DND-41 (cell line): ENCODE measurements at regions not wholly inside any gene's neighbourhood (a gene's known extent, or its start where the extent isn't known, plus 50 kb on each side); places are given as distances from the start of the nearest gene placed in this dataset.

Source experiments
- ATAC-seq: fragments of 200-7000 bp; cut with Tn5 transposase; 3 replicates; pipeline ENCODE4 v1.9.1; 2021; ENCODE audit warnings: low read depth; ENCODE audit not compliant: insufficient read depth
- DNase-seq: peaks from one replicate; pipeline ENCODE4 v3.0.0-alpha.2; 2020
- H2AFZ ChIP-seq: 2 replicates; pipeline ENCODE4 v1.6.0; 2012; ENCODE audit warnings: low read depth, low read length
- H3K27ac ChIP-seq: 2 replicates; pipeline ENCODE4 v1.5.1; 2012; ENCODE audit warnings: low read length, inconsistent platforms
- H3K27me3 ChIP-seq: fragments of 200-600 bp; sonication (generic); 2 replicates; pipeline ENCODE4 v1.6.0; 2012; ENCODE audit warnings: low read length, mild to moderate bottlenecking, inconsistent platforms; ENCODE audit not compliant: insufficient read depth, poor library complexity
- H3K36me3 ChIP-seq: 2 replicates; pipeline ENCODE4 v1.5.1; 2012; ENCODE audit warnings: low read length, inconsistent platforms; ENCODE audit not compliant: insufficient read depth
- H3K4me1 ChIP-seq: 2 replicates; pipeline ENCODE4 v1.5.1; 2012; ENCODE audit warnings: mild to moderate bottlenecking, low read length; ENCODE audit not compliant: insufficient read depth
- H3K4me2 ChIP-seq: 2 replicates; pipeline ENCODE4 v1.6.0; 2012; ENCODE audit warnings: mild to moderate bottlenecking, moderate library complexity, low read length, inconsistent platforms; ENCODE audit not compliant: insufficient read depth
- H3K4me3 ChIP-seq, 2 experiments: fragments of 200-600 bp in 1 of 2; shearing (Covaris generic) in 1 of 2; 2 replicates each; pipeline ENCODE4 v1.5.1; 2012 to 2016; ENCODE audit warnings: inconsistent platforms in 2 of 2, low read length in 2 of 2, mild to moderate bottlenecking in 2 of 2, low read depth in 1 of 2, moderate library complexity in 1 of 2
- H3K79me2 ChIP-seq: 2 replicates; pipeline ENCODE4 v1.6.0; 2012; ENCODE audit warnings: low read length, inconsistent platforms; ENCODE audit not compliant: insufficient read depth
- H3K9ac ChIP-seq: 2 replicates; pipeline ENCODE4 v1.6.0; 2012; ENCODE audit warnings: low read depth, mild to moderate bottlenecking, inconsistent platforms, low read length, moderate library complexity
- H3K9me3 ChIP-seq: 2 replicates; pipeline ENCODE4 v1.5.1; 2012; ENCODE audit warnings: low read length, moderate library complexity, mild to moderate bottlenecking, inconsistent platforms; ENCODE audit not compliant: insufficient read depth, severe bottlenecking
- H4K20me1 ChIP-seq: 2 replicates; pipeline ENCODE4 v1.6.0; 2012; ENCODE audit warnings: low read length; ENCODE audit not compliant: insufficient read depth
- EZH2 ChIP-seq: IDR thresholded peaks from 3 replicates; pipeline ENCODE4 v1.6.1; 2012; ENCODE audit warnings: borderline replicate concordance, low read depth, mild to moderate bottlenecking, moderate library complexity, low read length, inconsistent platforms; ENCODE audit not compliant: severe bottlenecking
- TF ChIP-seq, protein P1 (sequence below): IDR thresholded peaks from 2 replicates; pipeline ENCODE4 v1.5.1; 2012; ENCODE audit warnings: borderline replicate concordance, low read length, moderate library complexity, mild to moderate bottlenecking; ENCODE audit not compliant: poor library complexity, severe bottlenecking; ENCODE audit errors: extremely low read depth

DNA sequence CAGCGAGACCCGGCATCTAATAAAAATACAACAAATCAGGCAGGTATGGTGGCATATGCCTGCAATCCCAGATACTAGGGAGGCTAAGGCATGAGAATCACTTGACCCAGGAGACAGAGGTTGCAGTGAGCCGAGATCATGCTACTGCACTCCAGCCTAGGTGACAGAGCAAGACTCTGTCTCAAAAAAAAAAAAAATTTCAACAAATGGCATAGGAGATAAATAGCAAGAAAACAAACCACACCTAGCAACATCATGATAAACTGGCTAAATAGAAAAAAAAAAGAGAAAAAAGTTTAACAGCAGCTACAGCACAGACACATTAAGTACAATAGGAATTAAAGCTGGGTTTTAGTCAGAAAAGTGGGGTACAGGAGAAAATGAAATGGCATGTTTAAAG is 1034.6 kb upstream of the LRRN3 start:
- Histone ChIP-seq H3K4me2 (no peak overlapping the region), H2AFZ (no peak overlapping the region), H3K27ac (no peak overlapping the region), H3K9ac (no peak overlapping the region), H3K4me1 (no peaks in the 10 kb centered on the region), H3K9me3 (no peaks in the 10 kb centered on the region), H3K36me3 (no peaks in the 10 kb centered on the region), H3K79me2 (no peaks in the 10 kb centered on the region), H4K20me1 (no peaks in the 10 kb centered on the region), H3K27me3 (no peaks in the 10 kb centered on the region), H3K4me3 (no peak overlapping the region)
- ATAC-seq, result no peak
- no peak for TF ChIP-seq EZH2
- TF ChIP-seq, protein P1, sequence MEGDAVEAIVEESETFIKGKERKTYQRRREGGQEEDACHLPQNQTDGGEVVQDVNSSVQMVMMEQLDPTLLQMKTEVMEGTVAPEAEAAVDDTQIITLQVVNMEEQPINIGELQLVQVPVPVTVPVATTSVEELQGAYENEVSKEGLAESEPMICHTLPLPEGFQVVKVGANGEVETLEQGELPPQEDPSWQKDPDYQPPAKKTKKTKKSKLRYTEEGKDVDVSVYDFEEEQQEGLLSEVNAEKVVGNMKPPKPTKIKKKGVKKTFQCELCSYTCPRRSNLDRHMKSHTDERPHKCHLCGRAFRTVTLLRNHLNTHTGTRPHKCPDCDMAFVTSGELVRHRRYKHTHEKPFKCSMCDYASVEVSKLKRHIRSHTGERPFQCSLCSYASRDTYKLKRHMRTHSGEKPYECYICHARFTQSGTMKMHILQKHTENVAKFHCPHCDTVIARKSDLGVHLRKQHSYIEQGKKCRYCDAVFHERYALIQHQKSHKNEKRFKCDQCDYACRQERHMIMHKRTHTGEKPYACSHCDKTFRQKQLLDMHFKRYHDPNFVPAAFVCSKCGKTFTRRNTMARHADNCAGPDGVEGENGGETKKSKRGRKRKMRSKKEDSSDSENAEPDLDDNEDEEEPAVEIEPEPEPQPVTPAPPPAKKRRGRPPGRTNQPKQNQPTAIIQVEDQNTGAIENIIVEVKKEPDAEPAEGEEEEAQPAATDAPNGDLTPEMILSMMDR, result no peak
- DNase-seq, result no peak

DNA sequence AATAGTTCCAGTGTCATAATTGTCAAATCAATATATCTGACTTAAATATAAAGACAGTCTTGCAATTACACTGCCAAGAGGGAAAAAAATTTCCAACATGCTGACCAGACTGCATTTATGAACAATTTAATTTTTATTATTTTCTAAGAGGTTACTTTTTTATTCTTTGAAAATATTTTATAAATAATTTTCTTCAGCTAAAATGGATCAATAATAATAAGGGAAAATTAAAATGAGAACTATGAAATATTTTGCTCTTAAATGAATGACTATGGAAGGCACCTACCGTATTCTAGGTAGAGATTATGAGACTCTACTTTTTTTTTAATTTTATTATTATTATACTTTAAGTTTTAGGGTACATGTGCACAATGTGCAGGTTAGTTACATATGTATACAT is 1032.5 kb upstream of the LRRN3 start:
- Histone ChIP-seq H3K36me3 (no peaks in the 10 kb centered on the region), H3K9me3 (no peaks in the 10 kb centered on the region), H3K4me1 (no peaks in the 10 kb centered on the region), H3K9ac (no peak overlapping the region), H3K4me2 (no peak overlapping the region), H3K27me3 (no peaks in the 10 kb centered on the region), H3K79me2 (no peaks in the 10 kb centered on the region), H2AFZ (no peak overlapping the region), H4K20me1 (no peaks in the 10 kb centered on the region), H3K27ac (no peak overlapping the region), H3K4me3 (no peak overlapping the region)
- DNase-seq, result no peak
- ATAC-seq, result no peak
- TF ChIP-seq EZH2, result no peak
- TF ChIP-seq, protein P1, result no peak

DNA sequence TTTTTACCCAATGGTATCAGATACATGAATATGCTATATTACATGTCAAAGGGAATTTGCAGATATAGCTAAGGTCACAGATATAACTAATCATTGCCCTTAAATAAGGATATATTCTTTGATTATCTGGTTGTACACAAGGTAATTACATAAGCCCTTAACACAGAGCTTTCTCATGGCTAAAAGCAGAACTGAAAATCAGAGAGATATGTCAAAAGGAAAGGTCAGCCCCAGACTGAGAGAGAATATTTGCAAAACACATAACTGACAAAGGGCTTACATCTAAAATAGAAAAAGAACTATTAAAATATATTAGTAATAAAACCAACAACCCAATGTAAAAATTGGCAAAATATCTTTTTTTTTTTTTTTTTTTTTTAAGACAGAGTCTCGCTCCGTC is 1029.5 kb upstream of the LRRN3 start:
- TF ChIP-seq, protein P1, result no peak
- no peak for TF ChIP-seq EZH2
- ATAC-seq, result no peak
- Histone ChIP-seq H3K4me1 (no peaks in the 10 kb centered on the region), H3K27me3 (no peaks in the 10 kb centered on the region), H3K4me2 (no peak overlapping the region), H3K79me2 (no peaks in the 10 kb centered on the region), H3K9me3 (no peaks in the 10 kb centered on the region), H3K4me3 (no peak overlapping the region), H3K27ac (no peak overlapping the region), H4K20me1 (no peaks in the 10 kb centered on the region), H2AFZ (no peak overlapping the region), H3K36me3 (no peaks in the 10 kb centered on the region), H3K9ac (no peak overlapping the region)
- DNase-seq, result no peak

DNA sequence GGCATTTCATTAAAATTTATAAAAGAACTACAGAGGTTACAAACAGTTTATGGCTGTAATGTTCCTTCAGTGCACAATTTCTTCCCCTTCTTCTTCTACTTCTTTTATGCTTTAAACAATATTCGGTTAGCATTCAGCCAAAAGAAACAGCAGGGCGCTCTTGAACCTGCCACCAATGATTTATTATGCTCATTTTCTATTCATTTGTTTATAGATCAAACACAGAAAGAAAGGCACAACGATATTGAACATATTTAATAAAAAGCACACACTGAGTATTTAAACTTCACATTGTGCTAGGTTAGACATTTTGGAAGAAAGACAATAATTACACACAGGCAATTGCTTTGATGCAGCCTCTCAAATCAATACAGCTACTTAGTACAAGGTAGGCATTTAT is 1025.8 kb upstream of the LRRN3 start:
- no peaks in the 10 kb centered on the region for H3K79me2 ChIP-seq
- no peak overlapping the region for H3K27ac ChIP-seq
- no peaks in the 10 kb centered on the region for H4K20me1 ChIP-seq
- H3K36me3 ChIP-seq, result no peaks in the 10 kb centered on the region
- no peak for TF ChIP-seq EZH2
- TF ChIP-seq, protein P1, result no peak
- no peak for ATAC-seq
- no peak overlapping the region for H2AFZ ChIP-seq
- no peaks in the 10 kb centered on the region for H3K9me3 ChIP-seq
- no peak overlapping the region for H3K9ac ChIP-seq
- H3K4me1 ChIP-seq, result no peaks in the 10 kb centered on the region
- no peaks in the 10 kb centered on the region for H3K27me3 ChIP-seq
- H3K4me3 ChIP-seq, result no peak overlapping the region
- no peak for DNase-seq
- H3K4me2 ChIP-seq, result no peak overlapping the region
